Bronchial epithelial cell (primary cell): ENCODE measurements at regions not wholly inside any gene's neighbourhood (a gene's known extent, or its start where the extent isn't known, plus 50 kb on each side); places are given as distances from the start of the nearest gene placed in this dataset.
"Not testable (repeated sequence)": the region's sequence is repeated elsewhere in the genome, so short reads cannot be mapped to it uniquely, and the experiment has no call there.

ENCODE experiments used
- DNase-seq: peaks from one replicate; pipeline ENCODE4 v3.0.0-alpha.2; 2010; ENCODE audit warnings: low read depth
- FAIRE-seq: peaks from 2 replicates; lab custom pipeline; 2011; peaks lifted over from hg19 to GRCh38; lab: Jason Lieb, UNC
- H3K27me3 ChIP-seq: 2 replicates; pipeline ENCODE4 v1.5.1; 2011; ENCODE audit warnings: low read length; ENCODE audit not compliant: control insufficient read depth, insufficient read depth
- H3K36me3 ChIP-seq: 2 replicates; pipeline ENCODE4 v1.5.1; 2011; ENCODE audit warnings: low read length; ENCODE audit not compliant: control insufficient read depth, insufficient read depth
- H3K4me3 ChIP-seq: 2 replicates; pipeline ENCODE4 v1.5.1; 2011; ENCODE audit warnings: mild to moderate bottlenecking, low read depth, low read length, control low read depth
- CTCF ChIP-seq: IDR thresholded peaks from 2 replicates; pipeline ENCODE4 v1.5.1; 2011; ENCODE audit warnings: mild to moderate bottlenecking, moderate library complexity, low read length, control low read depth, inconsistent platforms; ENCODE audit not compliant: insufficient read depth, severe bottlenecking

GRCh38 chr17:5895276-5895675 lies 174.9 kb upstream of the WSCD1 start:
- Histone ChIP-seq H3K36me3 (no peaks in the 10 kb centered on the region), H3K27me3 (no peaks in the 10 kb centered on the region), H3K4me3 (no peak overlapping the region)
- FAIRE-seq (no peak), DNase-seq (no peak)
- TF ChIP-seq CTCF: no peak

GRCh38 chr17:5896215-5896614 lies 174.0 kb upstream of the WSCD1 start:
- no peak for TF ChIP-seq CTCF
- H3K36me3 ChIP-seq: no peaks in the 10 kb centered on the region
- peak; percentile 18 for FAIRE-seq
- H3K27me3 ChIP-seq: no peaks in the 10 kb centered on the region
- DNase-seq: no peak
- H3K4me3 ChIP-seq: no peak overlapping the region

- Histone ChIP-seq H3K36me3 (no peaks in the 10 kb centered on the region), H3K4me3 (no peak overlapping the region), H3K27me3 (no peaks in the 10 kb centered on the region)
- FAIRE-seq (no peak), DNase-seq (no peak)
- TF ChIP-seq CTCF: no peak
Measured at GRCh38 chr17:5897275-5897911, 172.8 kb upstream of the WSCD1 start.

- not testable (repeated sequence) for H3K27me3 ChIP-seq, H3K36me3 ChIP-seq, DNase-seq, FAIRE-seq, H3K4me3 ChIP-seq
Measured at GRCh38 chr17:5897981-5898380, 172.2 kb upstream of the WSCD1 start.

- FAIRE-seq: no peak
Measured at GRCh38 chr17:5898406-5898805, 171.8 kb upstream of the WSCD1 start.

More at GRCh38 chr17:5898406-5898805, 171.8 kb upstream of the WSCD1 start:
- Histone ChIP-seq H3K36me3 (no peaks in the 10 kb centered on the region), H3K4me3 (no peak overlapping the region), H3K27me3 (no peaks in the 10 kb centered on the region)
- DNase-seq: no peak
- no peak for TF ChIP-seq CTCF
